Skeletal muscle satellite cell (primary cell): ENCODE measurements at regions not wholly inside any gene's neighbourhood (a gene's known extent, or its start where the extent isn't known, plus 50 kb on each side); places are given as distances from the start of the nearest gene placed in this dataset.
"Not testable (repeated sequence)": the region's sequence is repeated elsewhere in the genome, so short reads cannot be mapped to it uniquely, and the experiment has no call there.

Experiments used
- H3K27me3 ChIP-seq: 2 replicates; pipeline ENCODE4 v1.7.0; 2013; ENCODE audit warnings: low read length; ENCODE audit not compliant: control insufficient read depth, insufficient read depth
- H3K36me3 ChIP-seq: 2 replicates; pipeline ENCODE4 v1.7.0; 2013; ENCODE audit warnings: mild to moderate bottlenecking, control low read depth, low read length; ENCODE audit not compliant: insufficient read depth
- H3K4me1 ChIP-seq: 2 replicates; pipeline ENCODE4 v1.7.0; 2013; ENCODE audit warnings: low read length; ENCODE audit not compliant: control insufficient read depth, insufficient read depth
- H3K4me2 ChIP-seq: 2 replicates; pipeline ENCODE4 v1.7.0; 2013; ENCODE audit warnings: mild to moderate bottlenecking, low read length
- H3K4me3 ChIP-seq: 2 replicates; pipeline ENCODE4 v1.7.0; 2013; ENCODE audit warnings: low read length
- H3K9ac ChIP-seq: 2 replicates; pipeline ENCODE4 v1.7.0; 2013; ENCODE audit warnings: mild to moderate bottlenecking, low read depth, low read length, moderate library complexity
- H3K9me3 ChIP-seq: replicated peaks from 2 replicates; pipeline ENCODE4 v1.7.0; 2013; ENCODE audit warnings: mild to moderate bottlenecking, control low read depth, low read length

GRCh38 chr11:87909178-87909577 lies 266.1 kb downstream of the RAB38 start:
- H3K27me3 ChIP-seq, result no peaks in the 10 kb centered on the region
- H3K4me1 ChIP-seq, result no peaks in the 10 kb centered on the region
- H3K4me3 ChIP-seq, result no peak overlapping the region
- no peak overlapping the region for H3K9ac ChIP-seq
- H3K4me2 ChIP-seq, result no peak overlapping the region
- no peaks in the 10 kb centered on the region for H3K36me3 ChIP-seq
- H3K9me3 ChIP-seq, result no peaks in the 10 kb centered on the region

- no peaks in the 10 kb centered on the region for H3K9me3 ChIP-seq
- H3K27me3 ChIP-seq, result no peaks in the 10 kb centered on the region
- no peak overlapping the region for H3K4me2 ChIP-seq
- no peak overlapping the region for H3K4me3 ChIP-seq
- no peaks in the 10 kb centered on the region for H3K36me3 ChIP-seq
- no peaks in the 10 kb centered on the region for H3K4me1 ChIP-seq
- H3K9ac ChIP-seq, result no peak overlapping the region
Observed at GRCh38 chr11:87908086-87908485, 267.2 kb downstream of the RAB38 start.

GRCh38 chr11:87903345-87903744 lies 271.9 kb downstream of the RAB38 start:
- Histone ChIP-seq H3K4me1 (no peaks in the 10 kb centered on the region), H3K4me2 (no peak overlapping the region), H3K4me3 (no peak overlapping the region), H3K9me3 (no peaks in the 10 kb centered on the region), H3K27me3 (no peaks in the 10 kb centered on the region), H3K9ac (no peak overlapping the region), H3K36me3 (no peaks in the 10 kb centered on the region)

GRCh38 chr11:87901341-87901740 lies 273.9 kb downstream of the RAB38 start:
- Histone ChIP-seq H3K4me2 (no peak overlapping the region), H3K36me3 (no peaks in the 10 kb centered on the region), H3K9ac (no peak overlapping the region), H3K4me1 (no peaks in the 10 kb centered on the region), H3K9me3 (no peaks in the 10 kb centered on the region), H3K4me3 (no peak overlapping the region), H3K27me3 (peaks cover 1% of the 10 kb centered on the region)

GRCh38 chr11:87897921-87898320 lies 277.3 kb downstream of the RAB38 start:
- H3K36me3 ChIP-seq, result no peaks in the 10 kb centered on the region
- H3K4me2 ChIP-seq, result no peak overlapping the region
- H3K9me3 ChIP-seq, result no peaks in the 10 kb centered on the region
- no peaks in the 10 kb centered on the region for H3K4me1 ChIP-seq
- peaks cover 11% of the 10 kb centered on the region for H3K27me3 ChIP-seq
- no peak overlapping the region for H3K9ac ChIP-seq
- no peak overlapping the region for H3K4me3 ChIP-seq

- Histone ChIP-seq H3K4me2 (no peak overlapping the region), H3K36me3 (no peaks in the 10 kb centered on the region), H3K9ac (no peak overlapping the region), H3K27me3 (peaks cover 13% of the 10 kb centered on the region), H3K4me1 (no peaks in the 10 kb centered on the region), H3K9me3 (no peaks in the 10 kb centered on the region), H3K4me3 (no peak overlapping the region)
Observed at GRCh38 chr11:87897071-87897470, 278.2 kb downstream of the RAB38 start.

- Histone ChIP-seq H3K4me3 (no peak overlapping the region), H3K27me3 (peaks cover 13% of the 10 kb centered on the region), H3K4me2 (no peak overlapping the region), H3K9me3 (no peaks in the 10 kb centered on the region), H3K36me3 (no peaks in the 10 kb centered on the region), H3K9ac (no peak overlapping the region), H3K4me1 (no peaks in the 10 kb centered on the region)
Observed at GRCh38 chr11:87894961-87895360, 280.3 kb downstream of the RAB38 start.

GRCh38 chr11:87892291-87892690 lies 283.0 kb downstream of the RAB38 start:
- H3K4me1 ChIP-seq, result no peaks in the 10 kb centered on the region
- no peaks in the 10 kb centered on the region for H3K36me3 ChIP-seq
- no peak overlapping the region for H3K4me2 ChIP-seq
- H3K9ac ChIP-seq, result no peak overlapping the region
- H3K27me3 ChIP-seq, result peaks cover 13% of the 10 kb centered on the region
- H3K9me3 ChIP-seq, result no peaks in the 10 kb centered on the region
- H3K4me3 ChIP-seq, result no peak overlapping the region

- Histone ChIP-seq H3K9me3 (no peaks in the 10 kb centered on the region), H3K27me3 (peaks cover 2% of the 10 kb centered on the region), H3K4me3 (no peak overlapping the region), H3K4me2 (no peak overlapping the region), H3K36me3 (no peaks in the 10 kb centered on the region), H3K4me1 (no peaks in the 10 kb centered on the region), H3K9ac (no peak overlapping the region)
Observed at GRCh38 chr11:87889126-87889525, 286.1 kb downstream of the RAB38 start.

- not testable (repeated sequence) for H3K4me3 ChIP-seq, H3K36me3 ChIP-seq, H3K9ac ChIP-seq
Observed at GRCh38 chr11:87885084-87885483, 290.2 kb downstream of the RAB38 start.

GRCh38 chr11:87879118-87879517 lies 296.1 kb downstream of the RAB38 start:
- Histone ChIP-seq H3K4me3 (no peak overlapping the region), H3K4me2 (no peak overlapping the region), H3K9ac (no peak overlapping the region), H3K36me3 (no peaks in the 10 kb centered on the region), H3K4me1 (no peaks in the 10 kb centered on the region), H3K9me3 (no peaks in the 10 kb centered on the region), H3K27me3 (no peaks in the 10 kb centered on the region)

More at GRCh38 chr11:87885084-87885483, 290.2 kb downstream of the RAB38 start:
- H3K9me3 ChIP-seq, H3K27me3 ChIP-seq, H3K4me1 ChIP-seq, H3K4me2 ChIP-seq: not testable (repeated sequence)

GRCh38 chr11:87878373-87878825 lies 296.8 kb downstream of the RAB38 start:
- Histone ChIP-seq H3K27me3 (no peaks in the 10 kb centered on the region), H3K36me3 (no peaks in the 10 kb centered on the region), H3K4me3 (no peak overlapping the region), H3K9ac (no peak overlapping the region), H3K9me3 (no peaks in the 10 kb centered on the region), H3K4me2 (no peak overlapping the region), H3K4me1 (no peaks in the 10 kb centered on the region)
